ENCODE measurements at regions not wholly inside any gene's neighbourhood (a gene's known extent, or its start where the extent isn't known, plus 50 kb on each side); places are given as distances from the start of the nearest gene placed in this dataset.

DNA sequence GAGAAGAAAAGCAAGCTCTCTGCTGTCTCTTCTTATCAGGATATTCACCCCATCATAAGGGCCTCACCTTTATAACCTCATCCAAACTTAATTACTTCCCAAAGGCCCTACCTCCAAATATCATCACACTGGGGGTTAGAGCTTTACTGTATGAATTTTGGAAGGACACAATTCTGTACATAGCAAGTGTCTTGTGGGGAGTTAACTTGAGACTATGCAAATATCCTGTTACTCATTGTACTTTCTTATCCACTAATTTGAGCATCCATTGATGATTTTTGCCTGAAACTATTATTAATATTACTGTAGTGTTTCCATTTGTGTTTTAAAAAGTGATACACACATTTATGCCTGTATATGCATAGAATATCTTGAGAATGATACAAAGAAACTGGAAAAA is 129.1 kb upstream of the IVNS1ABP start:
- no peak overlapping the region for H3K4me3 ChIP-seq (ENCODE audit: low read depth in 1 of 2, low read length in 1 of 2)
- peaks cover 11 to 14% of the 10 kb centered on the region in 2 experiments for H3K4me1 ChIP-seq (ENCODE audit: control insufficient read depth in 1 of 2, insufficient read depth in 1 of 2, low read depth in 1 of 2, low read length in 1 of 2)
- no peaks in the 10 kb centered on the region for H3K27me3 ChIP-seq
- H3K36me3 ChIP-seq, result no peaks in the 10 kb centered on the region
- no peaks in the 10 kb centered on the region for H3K9me3 ChIP-seq
- H3K27ac ChIP-seq, result no peak overlapping the region
- TF ChIP-seq, protein P1, sequence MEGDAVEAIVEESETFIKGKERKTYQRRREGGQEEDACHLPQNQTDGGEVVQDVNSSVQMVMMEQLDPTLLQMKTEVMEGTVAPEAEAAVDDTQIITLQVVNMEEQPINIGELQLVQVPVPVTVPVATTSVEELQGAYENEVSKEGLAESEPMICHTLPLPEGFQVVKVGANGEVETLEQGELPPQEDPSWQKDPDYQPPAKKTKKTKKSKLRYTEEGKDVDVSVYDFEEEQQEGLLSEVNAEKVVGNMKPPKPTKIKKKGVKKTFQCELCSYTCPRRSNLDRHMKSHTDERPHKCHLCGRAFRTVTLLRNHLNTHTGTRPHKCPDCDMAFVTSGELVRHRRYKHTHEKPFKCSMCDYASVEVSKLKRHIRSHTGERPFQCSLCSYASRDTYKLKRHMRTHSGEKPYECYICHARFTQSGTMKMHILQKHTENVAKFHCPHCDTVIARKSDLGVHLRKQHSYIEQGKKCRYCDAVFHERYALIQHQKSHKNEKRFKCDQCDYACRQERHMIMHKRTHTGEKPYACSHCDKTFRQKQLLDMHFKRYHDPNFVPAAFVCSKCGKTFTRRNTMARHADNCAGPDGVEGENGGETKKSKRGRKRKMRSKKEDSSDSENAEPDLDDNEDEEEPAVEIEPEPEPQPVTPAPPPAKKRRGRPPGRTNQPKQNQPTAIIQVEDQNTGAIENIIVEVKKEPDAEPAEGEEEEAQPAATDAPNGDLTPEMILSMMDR (IDR thresholded peaks at IDR 0.05), result no peak

DNA sequence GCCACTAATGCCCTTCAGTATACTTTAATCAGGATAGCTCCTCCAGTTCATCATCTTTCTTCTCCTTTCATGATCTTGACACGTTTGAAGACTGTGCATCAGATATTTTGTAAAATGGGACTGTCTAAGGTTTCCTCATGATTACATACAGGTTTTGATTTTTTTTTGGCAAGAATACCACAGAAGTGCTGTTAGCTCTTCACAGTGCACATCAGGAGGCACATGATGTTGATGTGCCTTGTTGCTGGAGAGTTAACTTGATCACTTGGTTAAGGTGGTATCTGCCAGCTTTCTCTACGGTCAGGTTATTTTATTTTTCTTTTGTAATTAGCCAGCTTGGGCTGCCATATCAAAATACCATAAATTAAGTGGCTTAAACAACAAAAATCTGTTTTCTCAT is 128.6 kb upstream of the IVNS1ABP start:
- H3K27ac ChIP-seq, result no peak overlapping the region
- H3K4me1 ChIP-seq (ENCODE audit: control insufficient read depth in 1 of 2, insufficient read depth in 1 of 2, low read depth in 1 of 2, low read length in 1 of 2), result peaks cover 6 to 8% of the 10 kb centered on the region in 2 experiments
- no peaks in the 10 kb centered on the region for H3K27me3 ChIP-seq
- no peaks in the 10 kb centered on the region for H3K36me3 ChIP-seq
- TF ChIP-seq, protein P1 (IDR thresholded peaks at IDR 0.05), result no peak
- H3K4me3 ChIP-seq (ENCODE audit: low read depth in 1 of 2, low read length in 1 of 2), result no peak overlapping the region
- no peaks in the 10 kb centered on the region for H3K9me3 ChIP-seq

DNA sequence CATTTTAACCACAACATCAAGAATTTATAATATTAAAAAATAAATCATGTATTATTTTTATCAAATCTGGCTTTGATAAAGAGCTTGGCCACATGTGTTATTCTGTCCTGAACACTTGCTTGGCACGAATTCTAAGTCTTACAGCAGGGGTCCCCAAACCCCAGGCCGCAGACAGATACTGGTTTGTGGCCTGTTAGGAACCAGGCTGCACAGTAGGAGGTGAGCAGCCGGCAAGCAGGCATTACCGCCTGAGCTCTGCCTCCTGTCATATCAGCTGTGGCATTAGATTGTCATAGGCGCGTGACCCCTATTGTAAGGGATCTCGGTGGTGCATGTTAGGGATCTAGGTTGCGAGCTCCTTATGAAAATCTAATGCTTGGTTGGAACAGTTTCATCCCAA is 127.6 kb upstream of the IVNS1ABP start:
- Histone ChIP-seq H3K36me3 (no peaks in the 10 kb centered on the region), H3K4me3 (ENCODE audit: low read depth in 1 of 2, low read length in 1 of 2) (no peak overlapping the region), H3K27me3 (no peaks in the 10 kb centered on the region), H3K9me3 (no peaks in the 10 kb centered on the region), H3K4me1 (ENCODE audit: control insufficient read depth in 1 of 2, insufficient read depth in 1 of 2, low read depth in 1 of 2, low read length in 1 of 2) (peaks cover 6 to 14% of the 10 kb centered on the region in 2 experiments), H3K27ac (no peak overlapping the region)
- TF ChIP-seq, protein P1 (IDR thresholded peaks at IDR 0.05), result no peak

DNA sequence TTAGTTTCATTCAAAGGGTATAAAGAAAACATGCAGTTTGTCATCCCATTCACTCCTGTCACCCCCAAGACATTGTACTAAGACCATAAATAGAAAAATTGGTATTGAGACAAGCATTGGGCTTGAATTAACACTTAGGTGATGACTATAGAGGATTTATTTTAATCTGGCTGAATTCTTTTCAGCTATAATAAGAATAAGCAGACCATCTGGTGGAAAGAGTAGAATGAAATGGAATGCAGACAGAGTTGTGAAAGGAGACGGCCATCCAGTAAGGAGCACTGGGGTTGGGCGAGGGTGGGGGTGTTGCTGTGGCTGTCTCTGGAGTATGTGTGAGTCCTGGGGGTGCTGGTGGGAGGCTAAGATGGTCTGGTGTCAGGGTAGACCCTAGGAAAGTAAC is 125.0 kb upstream of the IVNS1ABP start:
- peaks cover 32 to 41% of the 10 kb centered on the region in 2 experiments for H3K4me1 ChIP-seq (ENCODE audit: control insufficient read depth in 1 of 2, insufficient read depth in 1 of 2, low read depth in 1 of 2, low read length in 1 of 2)
- H3K9me3 ChIP-seq, result no peaks in the 10 kb centered on the region
- H3K27ac ChIP-seq, result no peak overlapping the region
- TF ChIP-seq, protein P1 (IDR thresholded peaks at IDR 0.05), result no peak
- H3K27me3 ChIP-seq, result no peaks in the 10 kb centered on the region
- no peak overlapping the region for H3K4me3 ChIP-seq (ENCODE audit: low read depth in 1 of 2, low read length in 1 of 2)
- H3K36me3 ChIP-seq, result no peaks in the 10 kb centered on the region

DNA sequence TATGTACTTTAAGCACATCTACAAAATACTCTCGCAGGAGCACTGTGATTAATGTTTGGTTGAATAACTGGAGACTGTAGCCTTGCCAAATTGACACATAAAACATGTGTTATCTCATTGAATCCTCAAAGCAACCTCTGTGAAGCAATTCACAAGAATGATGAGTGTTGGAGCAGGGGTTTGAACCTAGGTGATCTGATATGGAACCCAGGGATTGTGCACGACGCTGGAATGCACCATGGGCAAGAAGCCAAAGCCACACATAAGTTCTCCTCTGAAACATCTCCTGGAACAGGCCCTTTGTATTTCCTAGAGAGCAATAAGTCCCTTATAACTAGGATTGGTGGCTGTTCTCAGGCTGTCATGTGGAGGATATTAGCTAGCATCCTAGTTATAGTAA is 124.6 kb upstream of the IVNS1ABP start:
- H3K36me3 ChIP-seq, result no peaks in the 10 kb centered on the region
- TF ChIP-seq, protein P1 (IDR thresholded peaks at IDR 0.05), result no peak
- H3K27ac ChIP-seq, result no peak overlapping the region
- H3K27me3 ChIP-seq, result no peaks in the 10 kb centered on the region
- H3K9me3 ChIP-seq, result no peaks in the 10 kb centered on the region
- H3K4me3 ChIP-seq (ENCODE audit: low read depth in 1 of 2, low read length in 1 of 2), result no peak overlapping the region
- peaks cover 37 to 45% of the 10 kb centered on the region in 2 experiments for H3K4me1 ChIP-seq (ENCODE audit: control insufficient read depth in 1 of 2, insufficient read depth in 1 of 2, low read depth in 1 of 2, low read length in 1 of 2)

DNA sequence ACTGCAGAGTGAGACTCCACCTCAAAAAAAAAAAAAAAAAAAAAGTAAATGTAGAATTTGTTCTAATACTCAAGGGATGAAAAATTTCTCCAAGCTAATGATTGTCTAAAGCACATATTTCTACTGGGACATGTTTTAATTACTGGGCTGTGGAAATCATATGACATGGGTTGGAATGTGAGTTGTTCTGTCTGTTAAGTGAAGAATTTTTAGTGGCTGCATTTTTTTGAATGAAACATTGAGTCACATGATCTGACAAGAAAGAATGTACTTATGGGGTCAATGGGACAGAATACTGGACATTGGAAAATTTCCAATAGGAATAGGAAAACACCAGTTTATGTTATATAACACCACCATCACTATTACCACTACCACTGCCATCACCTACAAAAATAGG is 123.8 kb upstream of the IVNS1ABP start:
- H3K36me3 ChIP-seq, result no peaks in the 10 kb centered on the region

More for the DNA sequence above, 123.8 kb upstream of the IVNS1ABP start:
- TF ChIP-seq, protein P1 (IDR thresholded peaks at IDR 0.05), result no peak
- Histone ChIP-seq H3K9me3 (no peaks in the 10 kb centered on the region), H3K4me1 (ENCODE audit: control insufficient read depth in 1 of 2, insufficient read depth in 1 of 2, low read depth in 1 of 2, low read length in 1 of 2) (peaks cover 44 to 46% of the 10 kb centered on the region in 2 experiments), H3K27me3 (no peaks in the 10 kb centered on the region), H3K4me3 (ENCODE audit: low read depth in 1 of 2, low read length in 1 of 2) (no peak overlapping the region), H3K27ac (no peak overlapping the region)
